ENCODE measurements at regions not wholly inside any gene's neighbourhood (a gene's known extent, or its start where the extent isn't known, plus 50 kb on each side); places are given as distances from the start of the nearest gene placed in this dataset.

DNA sequence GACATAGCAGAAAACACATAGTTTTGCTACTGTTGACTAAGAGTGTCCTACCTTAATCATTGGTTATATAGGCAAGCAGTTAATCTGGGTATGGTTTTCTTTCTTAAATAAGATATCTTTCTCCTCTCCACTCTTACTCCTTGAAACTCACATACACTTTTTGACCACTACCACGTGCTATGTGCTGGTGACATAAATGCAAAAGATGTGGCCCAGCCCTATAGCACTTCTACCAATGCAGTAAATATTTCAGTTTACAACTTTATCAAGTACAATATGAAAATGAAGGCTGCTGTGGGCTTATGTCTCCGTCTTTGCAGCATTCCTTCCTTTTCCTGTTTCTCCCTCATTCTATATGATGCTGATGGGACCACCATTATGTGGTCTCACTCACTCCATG, 410.2 kb upstream of the CFAP20DC start:
- no peak for DNase-seq
- Mint-ChIP-seq H3K4me3 (no peak overlapping the region), H3K36me3 (ENCODE audit: low read depth) (no peaks in the 10 kb centered on the region), H3K27me3 (ENCODE audit: insufficient read depth) (peaks cover 11% of the 10 kb centered on the region), H3K27ac (no peak overlapping the region), H3K4me1 (peaks cover 3% of the 10 kb centered on the region), H3K9me3 (peaks cover 6% of the 10 kb centered on the region)
- no peak overlapping the region for H3K27ac ChIP-seq (ENCODE audit: low read depth, low read length)
- H3K36me3 ChIP-seq (ENCODE audit: control insufficient read depth, insufficient read depth, low read length), result no peaks in the 10 kb centered on the region
- no peak overlapping the region for H3K9ac ChIP-seq (ENCODE audit: extremely low read depth, low read length, poor library complexity, severe bottlenecking)
- TF ChIP-seq, protein P1, sequence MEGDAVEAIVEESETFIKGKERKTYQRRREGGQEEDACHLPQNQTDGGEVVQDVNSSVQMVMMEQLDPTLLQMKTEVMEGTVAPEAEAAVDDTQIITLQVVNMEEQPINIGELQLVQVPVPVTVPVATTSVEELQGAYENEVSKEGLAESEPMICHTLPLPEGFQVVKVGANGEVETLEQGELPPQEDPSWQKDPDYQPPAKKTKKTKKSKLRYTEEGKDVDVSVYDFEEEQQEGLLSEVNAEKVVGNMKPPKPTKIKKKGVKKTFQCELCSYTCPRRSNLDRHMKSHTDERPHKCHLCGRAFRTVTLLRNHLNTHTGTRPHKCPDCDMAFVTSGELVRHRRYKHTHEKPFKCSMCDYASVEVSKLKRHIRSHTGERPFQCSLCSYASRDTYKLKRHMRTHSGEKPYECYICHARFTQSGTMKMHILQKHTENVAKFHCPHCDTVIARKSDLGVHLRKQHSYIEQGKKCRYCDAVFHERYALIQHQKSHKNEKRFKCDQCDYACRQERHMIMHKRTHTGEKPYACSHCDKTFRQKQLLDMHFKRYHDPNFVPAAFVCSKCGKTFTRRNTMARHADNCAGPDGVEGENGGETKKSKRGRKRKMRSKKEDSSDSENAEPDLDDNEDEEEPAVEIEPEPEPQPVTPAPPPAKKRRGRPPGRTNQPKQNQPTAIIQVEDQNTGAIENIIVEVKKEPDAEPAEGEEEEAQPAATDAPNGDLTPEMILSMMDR (conservative IDR thresholded peaks at IDR 0.05), result no peak
- H3K9me3 ChIP-seq (ENCODE audit: control insufficient read depth, low read length), result peaks cover 9% of the 10 kb centered on the region
- H3K4me3 ChIP-seq (ENCODE audit: low read length), result no peak overlapping the region
- no peaks in the 10 kb centered on the region for H3K4me1 ChIP-seq (ENCODE audit: control insufficient read depth, insufficient read depth, low read length)
- no peaks in the 10 kb centered on the region for H3K27me3 ChIP-seq (ENCODE audit: control insufficient read depth, insufficient read depth, low read length, poor library complexity, severe bottlenecking)
- 90 to 96% methylated on average over 2 of the region's 2 CpGs for WGBS, 2 experiments (ENCODE audit: insufficient coverage in 1 of 2, insufficient read length in 1 of 2)

DNA sequence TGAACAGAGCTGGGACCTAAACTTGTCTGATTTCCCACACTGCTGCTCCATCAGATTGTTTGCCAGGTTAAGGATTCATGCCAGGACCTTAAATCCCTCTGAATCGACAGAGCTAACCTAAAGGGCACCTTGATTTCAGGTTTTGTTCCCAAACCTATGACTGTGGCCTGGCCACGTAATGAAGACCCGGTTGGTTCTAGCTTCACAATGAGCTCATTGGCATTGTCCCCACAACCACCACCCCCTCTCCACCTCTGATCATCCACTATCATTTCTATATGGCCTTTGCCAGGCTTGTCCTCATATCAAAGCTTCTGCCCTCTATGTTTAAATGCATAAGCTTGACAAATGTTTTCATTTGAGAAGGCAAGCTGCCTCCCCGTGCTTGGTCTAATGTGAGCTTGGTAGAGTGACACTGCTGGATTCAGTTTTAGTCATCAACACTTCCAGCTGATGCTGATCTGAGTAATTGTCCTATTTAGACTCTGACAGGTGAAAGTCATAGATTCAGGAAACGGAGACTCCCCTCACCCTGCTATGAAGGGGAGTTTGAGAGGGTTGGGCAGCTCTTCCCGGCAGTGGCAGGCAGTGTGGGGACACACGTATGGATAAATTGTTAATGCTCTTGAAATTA, 407.1 kb upstream of the CFAP20DC start:
- Histone ChIP-seq H3K36me3 (ENCODE audit: control insufficient read depth, insufficient read depth, low read length) (no peaks in the 10 kb centered on the region), H3K27me3 (ENCODE audit: control insufficient read depth, insufficient read depth, low read length, poor library complexity, severe bottlenecking) (no peaks in the 10 kb centered on the region), H3K27ac (ENCODE audit: low read depth, low read length) (no peak overlapping the region), H3K4me1 (ENCODE audit: control insufficient read depth, insufficient read depth, low read length) (no peaks in the 10 kb centered on the region), H3K4me3 (ENCODE audit: low read length) (no peak overlapping the region), H3K9me3 (ENCODE audit: control insufficient read depth, low read length) (peaks cover 7% of the 10 kb centered on the region), H3K9ac (ENCODE audit: extremely low read depth, low read length, poor library complexity, severe bottlenecking) (no peak overlapping the region)
- TF ChIP-seq, protein P1 (conservative IDR thresholded peaks at IDR 0.05), result no peak
- WGBS, 2 experiments (ENCODE audit: insufficient coverage in 1 of 2, insufficient read length in 1 of 2), result 93% methylated on average over 4 to 7 of the region's 7 CpGs
- DNase-seq, result no peak
- no peaks in the 10 kb centered on the region for H3K36me3 Mint-ChIP-seq (ENCODE audit: low read depth)
- H3K4me1 Mint-ChIP-seq, result no peaks in the 10 kb centered on the region
- no peak overlapping the region for H3K27ac Mint-ChIP-seq
- H3K4me3 Mint-ChIP-seq, result no peak overlapping the region
- peaks cover 4% of the 10 kb centered on the region for H3K27me3 Mint-ChIP-seq (ENCODE audit: insufficient read depth)
- H3K9me3 Mint-ChIP-seq, result peaks cover 6% of the 10 kb centered on the region

GRCh38 chr3:59451800-59452746, 402.2 kb upstream of the CFAP20DC start:
- Histone ChIP-seq H3K4me1 (ENCODE audit: control insufficient read depth, insufficient read depth, low read length) (peaks cover 18% of the 10 kb centered on the region), H3K27me3 (ENCODE audit: control insufficient read depth, insufficient read depth, low read length, poor library complexity, severe bottlenecking) (no peaks in the 10 kb centered on the region), H3K27ac (ENCODE audit: low read depth, low read length) (no peak overlapping the region), H3K9ac (ENCODE audit: extremely low read depth, low read length, poor library complexity, severe bottlenecking) (no peak overlapping the region), H3K36me3 (ENCODE audit: control insufficient read depth, insufficient read depth, low read length) (no peaks in the 10 kb centered on the region), H3K9me3 (ENCODE audit: control insufficient read depth, low read length) (no peaks in the 10 kb centered on the region), H3K4me3 (ENCODE audit: low read length) (no peak overlapping the region)
- Mint-ChIP-seq H3K27ac (no peak overlapping the region), H3K27me3 (ENCODE audit: insufficient read depth) (peaks cover 3% of the 10 kb centered on the region), H3K4me3 (no peak overlapping the region), H3K36me3 (ENCODE audit: low read depth) (no peaks in the 10 kb centered on the region), H3K4me1 (peaks cover 34% of the 10 kb centered on the region), H3K9me3 (no peaks in the 10 kb centered on the region)
- TF ChIP-seq, protein P1 (conservative IDR thresholded peaks at IDR 0.05), result no peak
- WGBS, 2 experiments (ENCODE audit: insufficient coverage in 1 of 2, insufficient read length in 1 of 2), result 94 to 98% methylated on average over 6 to 7 of the region's 7 CpGs
- DNase-seq, result no peak

All from endodermal cell (in vitro differentiated cells).